HCT116 (cell line): ENCODE measurements at regions not wholly inside any gene's neighbourhood (a gene's known extent, or its start where the extent isn't known, plus 50 kb on each side); places are given as distances from the start of the nearest gene placed in this dataset.

Experiments
- ATAC-seq: fragments of 200-7000 bp; cut with Tn5 transposase; 2 replicates; pipeline ENCODE4 v1.9.1; 2020; ENCODE audit warnings: mild to moderate bottlenecking, moderate library complexity
- BruUV-seq: library from RNA; stranded (reverse); fragments of 400-500 nt; replicated peaks from 2 replicates; lab custom pipeline; 2021; lab: Mats Ljungman, UMichigan
- CTCF ChIA-PET: fragments of 300-600 bp; sonication (Branson Sonifier 250); formaldehyde crosslinking; loops from one replicate; lab custom pipeline; 2021; ENCODE audit warnings: antibody characterized with exemption; lab: Charles Lee
- POLR2A ChIA-PET: fragments of 300-600, 350-600 bp; sonication (Branson Sonifier 250); formaldehyde crosslinking; loops from one replicate; lab custom pipeline; 2021; ENCODE audit warnings: antibody characterized with exemption; lab: Charles Lee
- RAD21 ChIA-PET, 2 experiments: fragments of 300-600 bp; sonication (Branson Sonifier 250); formaldehyde crosslinking; loops; one replicate each; lab custom pipeline; 2023; ENCODE audit warnings: low total read pairs in 2 of 2; ENCODE audit not compliant: uncharacterized antibody in 2 of 2, unreplicated experiment in 2 of 2, low non-redundant PET in 1 of 2; lab: Charles Lee
- DNase-seq: peaks from one replicate; pipeline ENCODE4 v3.0.0-alpha.2; 2010; ENCODE audit warnings: low read depth, low spot score
- H2AFZ ChIP-seq: fragments of 200-600 bp; shearing (Covaris generic), sonication (generic); 2 replicates; pipeline ENCODE4 v1.6.1; 2017; ENCODE audit warnings: low read depth, mixed run types, mixed read lengths, antibody characterized with exemption, low read length; ENCODE audit not compliant: poor library complexity, severe bottlenecking
- H3K27ac ChIP-seq: 2 replicates; pipeline ENCODE4 v1.5.1; 2012; ENCODE audit warnings: low read depth, low read length
- H3K27me3 ChIP-seq: fragments of 200-600 bp; sonication (generic); 2 replicates; pipeline ENCODE4 v1.6.1; 2016; ENCODE audit warnings: mixed run types, low read length, mixed read lengths; ENCODE audit not compliant: insufficient read depth
- H3K36me3 ChIP-seq, 2 experiments: fragments of 200-500 bp in 1 of 2; fragments of 200-600 bp in 1 of 2; sonication (Bioruptor generic) in 1 of 2; sonication (generic) in 1 of 2; 2 replicates each; pipeline versions ENCODE4 v1.5.1 to v1.6.1; 2014 to 2016; ENCODE audit warnings: low read length in 2 of 2, inconsistent platforms in 1 of 2, mixed read lengths in 1 of 2, mixed run types in 1 of 2; ENCODE audit not compliant: insufficient read depth in 2 of 2, control insufficient read depth in 1 of 2
- H3K4me1 ChIP-seq, 2 experiments: fragments of 200-600 bp in 1 of 2; sonication (generic) in 1 of 2; 2 replicates each; pipeline versions ENCODE4 v1.5.1 to v1.6.1; 2012 to 2017; ENCODE audit warnings: low read length in 2 of 2, inconsistent platforms in 1 of 2, mild to moderate bottlenecking in 1 of 2, mixed read lengths in 1 of 2, mixed run types in 1 of 2, moderate library complexity in 1 of 2; ENCODE audit not compliant: insufficient read depth in 2 of 2, control insufficient read depth in 1 of 2
- H3K4me2 ChIP-seq: fragments of 200-600 bp; sonication (generic); 2 replicates; pipeline ENCODE4 v1.6.1; 2017; ENCODE audit warnings: mixed run types, low read length, mixed read lengths
- H3K4me3 ChIP-seq, 2 experiments: fragments of 200-600 bp in 1 of 2; sonication (generic) in 1 of 2; replicated peaks in 1 of 2; 2 replicates each; pipeline ENCODE4 v1.5.1; 2011 to 2016; ENCODE audit warnings: low read length in 2 of 2, control low read depth in 1 of 2, low read depth in 1 of 2, mild to moderate bottlenecking in 1 of 2, mixed read lengths in 1 of 2, mixed run types in 1 of 2
- H3K79me2 ChIP-seq: fragments of 200-600 bp; sonication (generic); 2 replicates; pipeline ENCODE4 v1.6.1; 2017; ENCODE audit warnings: mild to moderate bottlenecking, mixed run types, low read length, moderate library complexity, mixed read lengths; ENCODE audit not compliant: insufficient read depth
- H3K9ac ChIP-seq: fragments of 200-600 bp; sonication (generic); 2 replicates; pipeline ENCODE4 v1.6.1; 2016; ENCODE audit warnings: low read length, mixed read lengths
- H3K9me2 ChIP-seq: fragments of 200-600 bp; sonication (generic), shearing (Covaris generic); 2 replicates; pipeline ENCODE4 v1.6.1; 2017; ENCODE audit warnings: mixed run types, mild to moderate bottlenecking, moderate library complexity; ENCODE audit not compliant: insufficient read depth
- H3K9me3 ChIP-seq, 2 experiments: fragments of 200-500 bp in 1 of 2; fragments of 200-600 bp in 1 of 2; sonication (Bioruptor generic) in 1 of 2; sonication (generic) in 1 of 2; 2 replicates each; pipeline ENCODE4 v1.6.1; 2014 to 2017; ENCODE audit warnings: low read length in 2 of 2, mixed read lengths in 2 of 2, inconsistent platforms in 1 of 2, low read depth in 1 of 2, mild to moderate bottlenecking in 1 of 2, mixed run types in 1 of 2, moderate library complexity in 1 of 2; ENCODE audit not compliant: control insufficient read depth in 1 of 2, insufficient read depth in 1 of 2
- H4K20me1 ChIP-seq: fragments of 200-600 bp; sonication (generic), shearing (Covaris generic); 2 replicates; pipeline ENCODE4 v1.6.1; 2017; ENCODE audit warnings: mixed run types, mild to moderate bottlenecking, moderate library complexity; ENCODE audit not compliant: insufficient read depth
- CBX3 ChIP-seq: IDR thresholded peaks from 2 replicates; pipeline ENCODE4 v1.6.1; 2012; ENCODE audit warnings: low read depth
- EGR1 ChIP-seq: IDR thresholded peaks from 2 replicates; pipeline ENCODE4 v1.6.1; 2012; ENCODE audit warnings: low read depth
- ELF1 ChIP-seq: IDR thresholded peaks from 2 replicates; pipeline ENCODE4 v1.6.1; 2012; ENCODE audit warnings: low read depth, borderline replicate concordance
- EZH2 ChIP-seq: fragments of 200-600 bp; sonication (generic); IDR thresholded peaks from 2 replicates; pipeline ENCODE4 v1.6.1; 2017; ENCODE audit warnings: antibody characterized with exemption, mixed run types
- EZH2phosphoT487 ChIP-seq: fragments of 200-600 bp; IDR thresholded peaks from 2 replicates; pipeline ENCODE4 v1.6.1; 2018; ENCODE audit warnings: antibody characterized with exemption, borderline replicate concordance
- FOSL1 ChIP-seq: IDR thresholded peaks from 2 replicates; pipeline ENCODE4 v1.6.1; 2012; ENCODE audit warnings: low read depth
- JUND ChIP-seq: IDR thresholded peaks from 2 replicates; pipeline ENCODE4 v1.6.1; 2012
- POLR2A ChIP-seq: IDR thresholded peaks from 2 replicates; pipeline ENCODE4 v1.7.0; 2011; ENCODE audit warnings: borderline replicate concordance; ENCODE audit not compliant: insufficient read depth, insufficient read length; ENCODE audit errors: extremely low read depth
- SIN3A ChIP-seq: IDR thresholded peaks from 2 replicates; pipeline ENCODE4 v1.6.1; 2012; ENCODE audit warnings: low read depth
- SP1 ChIP-seq: IDR thresholded peaks from 2 replicates; pipeline ENCODE4 v1.6.1; 2012; ENCODE audit warnings: low read depth
- SRF ChIP-seq: IDR thresholded peaks from 2 replicates; pipeline ENCODE4 v1.6.1; 2012; ENCODE audit warnings: low read depth
- TCF7L2 ChIP-seq: IDR thresholded peaks from 2 replicates; pipeline ENCODE4 v1.7.0; 2011; ENCODE audit warnings: borderline replicate concordance, inconsistent platforms; ENCODE audit not compliant: insufficient read depth, insufficient read length; ENCODE audit errors: extremely low read depth
- YY1 ChIP-seq: IDR thresholded peaks from 2 replicates; pipeline ENCODE4 v1.6.1; 2011; ENCODE audit warnings: low read length, low read depth, moderate library complexity, mild to moderate bottlenecking; ENCODE audit not compliant: insufficient replicate concordance; ENCODE audit errors: extremely low read depth
- ZNF274 ChIP-seq: fragments of 200-500 bp; sonication (Bioruptor generic); IDR thresholded peaks from 2 replicates; pipeline ENCODE4 v1.6.1; 2014; ENCODE audit warnings: mild to moderate bottlenecking, low read depth, low read length, inconsistent platforms
- intact Hi-C: fragments of 100-400 bp; cut with micrococcal nuclease; formaldehyde crosslinking; loops from 2 replicates; pipeline ENCODE4 v1.10.0; 2022
- TF ChIP-seq, protein P1 (sequence below): IDR thresholded peaks from 2 replicates; pipeline ENCODE4 v1.6.1; 2012
- TF ChIP-seq, protein P2 (sequence below): IDR thresholded peaks from 2 replicates; pipeline ENCODE4 v1.6.1; 2012; ENCODE audit warnings: low read depth
- TF ChIP-seq, protein P3 (sequence below): IDR thresholded peaks from 2 replicates; pipeline ENCODE4 v1.6.1; 2011; ENCODE audit warnings: mild to moderate bottlenecking, low read length, moderate library complexity; ENCODE audit not compliant: insufficient replicate concordance; ENCODE audit errors: extremely low read depth
- TF ChIP-seq, protein P4 (sequence below), 3 experiments: fragments of 200-600 bp in 1 of 3; sonication (generic) in 1 of 3; IDR thresholded peaks in 2 of 3; conservative IDR thresholded peaks in 1 of 3; 2 replicates each; pipeline ENCODE4 v1.5.1; 2012 to 2017; ENCODE audit warnings: low read depth in 2 of 3, low read length in 2 of 3, antibody characterized with exemption in 1 of 3, borderline replicate concordance in 1 of 3, control low read depth in 1 of 3, mild to moderate bottlenecking in 1 of 3, mixed read lengths in 1 of 3, mixed run types in 1 of 3, moderate library complexity in 1 of 3; ENCODE audit not compliant: insufficient read depth in 1 of 3

DNA sequence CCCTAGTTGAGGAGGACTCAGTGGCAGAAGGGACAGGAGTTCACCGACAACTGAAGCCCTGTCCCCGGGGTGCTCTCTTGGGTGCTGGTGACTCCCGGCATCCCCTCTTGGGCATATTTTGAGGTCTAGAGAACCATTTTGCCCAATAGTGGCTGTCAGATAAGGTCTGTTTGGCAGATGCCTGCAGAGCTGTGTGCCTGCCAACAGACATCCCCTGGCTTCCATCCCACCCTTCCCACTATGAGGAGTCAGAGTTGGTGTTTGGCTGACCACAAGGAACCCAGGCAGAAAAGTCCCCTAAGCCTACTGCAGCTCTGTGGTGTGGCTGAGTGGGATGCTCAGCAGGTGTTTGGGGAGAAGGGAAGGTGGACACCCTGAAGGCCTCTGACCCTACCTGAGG lies 207.0 kb downstream of the AUH start:
- ChIA-PET RAD21 (no interaction called here), POLR2A (no interaction called here), CTCF (no interaction called here)
- Histone ChIP-seq H3K79me2 (no peaks in the 10 kb centered on the region), H3K4me2 (no peak overlapping the region), H2AFZ (no peak overlapping the region), H3K36me3 (no peaks in the 10 kb centered on the region), H3K4me1 (no peaks in the 10 kb centered on the region), H3K27ac (no peak overlapping the region), H3K4me3 (no peak overlapping the region), H3K9ac (no peak overlapping the region), H3K9me3 (no peaks in the 10 kb centered on the region; a peak in 1 of 4 replicates), H3K9me2 (no peaks in the 10 kb centered on the region), H4K20me1 (no peaks in the 10 kb centered on the region), H3K27me3 (no peaks in the 10 kb centered on the region)
- BruUV-seq, result no TSS peak
- intact Hi-C loops, result no loop called here
- ATAC-seq (no peak), DNase-seq (no peak)
- TF ChIP-seq EZH2, result no peak
- no peak for TF ChIP-seq EGR1
- TF ChIP-seq TCF7L2, result no peak
- TF ChIP-seq, protein P1, sequence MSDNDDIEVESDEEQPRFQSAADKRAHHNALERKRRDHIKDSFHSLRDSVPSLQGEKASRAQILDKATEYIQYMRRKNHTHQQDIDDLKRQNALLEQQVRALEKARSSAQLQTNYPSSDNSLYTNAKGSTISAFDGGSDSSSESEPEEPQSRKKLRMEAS, result no peak
- no peak for TF ChIP-seq JUND
- TF ChIP-seq, protein P2, sequence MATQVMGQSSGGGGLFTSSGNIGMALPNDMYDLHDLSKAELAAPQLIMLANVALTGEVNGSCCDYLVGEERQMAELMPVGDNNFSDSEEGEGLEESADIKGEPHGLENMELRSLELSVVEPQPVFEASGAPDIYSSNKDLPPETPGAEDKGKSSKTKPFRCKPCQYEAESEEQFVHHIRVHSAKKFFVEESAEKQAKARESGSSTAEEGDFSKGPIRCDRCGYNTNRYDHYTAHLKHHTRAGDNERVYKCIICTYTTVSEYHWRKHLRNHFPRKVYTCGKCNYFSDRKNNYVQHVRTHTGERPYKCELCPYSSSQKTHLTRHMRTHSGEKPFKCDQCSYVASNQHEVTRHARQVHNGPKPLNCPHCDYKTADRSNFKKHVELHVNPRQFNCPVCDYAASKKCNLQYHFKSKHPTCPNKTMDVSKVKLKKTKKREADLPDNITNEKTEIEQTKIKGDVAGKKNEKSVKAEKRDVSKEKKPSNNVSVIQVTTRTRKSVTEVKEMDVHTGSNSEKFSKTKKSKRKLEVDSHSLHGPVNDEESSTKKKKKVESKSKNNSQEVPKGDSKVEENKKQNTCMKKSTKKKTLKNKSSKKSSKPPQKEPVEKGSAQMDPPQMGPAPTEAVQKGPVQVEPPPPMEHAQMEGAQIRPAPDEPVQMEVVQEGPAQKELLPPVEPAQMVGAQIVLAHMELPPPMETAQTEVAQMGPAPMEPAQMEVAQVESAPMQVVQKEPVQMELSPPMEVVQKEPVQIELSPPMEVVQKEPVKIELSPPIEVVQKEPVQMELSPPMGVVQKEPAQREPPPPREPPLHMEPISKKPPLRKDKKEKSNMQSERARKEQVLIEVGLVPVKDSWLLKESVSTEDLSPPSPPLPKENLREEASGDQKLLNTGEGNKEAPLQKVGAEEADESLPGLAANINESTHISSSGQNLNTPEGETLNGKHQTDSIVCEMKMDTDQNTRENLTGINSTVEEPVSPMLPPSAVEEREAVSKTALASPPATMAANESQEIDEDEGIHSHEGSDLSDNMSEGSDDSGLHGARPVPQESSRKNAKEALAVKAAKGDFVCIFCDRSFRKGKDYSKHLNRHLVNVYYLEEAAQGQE, result no peak
- no peak for TF ChIP-seq SRF
- TF ChIP-seq, protein P3, sequence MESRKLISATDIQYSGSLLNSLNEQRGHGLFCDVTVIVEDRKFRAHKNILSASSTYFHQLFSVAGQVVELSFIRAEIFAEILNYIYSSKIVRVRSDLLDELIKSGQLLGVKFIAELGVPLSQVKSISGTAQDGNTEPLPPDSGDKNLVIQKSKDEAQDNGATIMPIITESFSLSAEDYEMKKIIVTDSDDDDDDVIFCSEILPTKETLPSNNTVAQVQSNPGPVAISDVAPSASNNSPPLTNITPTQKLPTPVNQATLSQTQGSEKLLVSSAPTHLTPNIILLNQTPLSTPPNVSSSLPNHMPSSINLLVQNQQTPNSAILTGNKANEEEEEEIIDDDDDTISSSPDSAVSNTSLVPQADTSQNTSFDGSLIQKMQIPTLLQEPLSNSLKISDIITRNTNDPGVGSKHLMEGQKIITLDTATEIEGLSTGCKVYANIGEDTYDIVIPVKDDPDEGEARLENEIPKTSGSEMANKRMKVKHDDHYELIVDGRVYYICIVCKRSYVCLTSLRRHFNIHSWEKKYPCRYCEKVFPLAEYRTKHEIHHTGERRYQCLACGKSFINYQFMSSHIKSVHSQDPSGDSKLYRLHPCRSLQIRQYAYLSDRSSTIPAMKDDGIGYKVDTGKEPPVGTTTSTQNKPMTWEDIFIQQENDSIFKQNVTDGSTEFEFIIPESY, result no peak
- TF ChIP-seq CBX3, result no peak
- TF ChIP-seq ELF1, result no peak
- no peak for TF ChIP-seq EZH2phosphoT487
- no peak for TF ChIP-seq SP1
- TF ChIP-seq, protein P4, sequence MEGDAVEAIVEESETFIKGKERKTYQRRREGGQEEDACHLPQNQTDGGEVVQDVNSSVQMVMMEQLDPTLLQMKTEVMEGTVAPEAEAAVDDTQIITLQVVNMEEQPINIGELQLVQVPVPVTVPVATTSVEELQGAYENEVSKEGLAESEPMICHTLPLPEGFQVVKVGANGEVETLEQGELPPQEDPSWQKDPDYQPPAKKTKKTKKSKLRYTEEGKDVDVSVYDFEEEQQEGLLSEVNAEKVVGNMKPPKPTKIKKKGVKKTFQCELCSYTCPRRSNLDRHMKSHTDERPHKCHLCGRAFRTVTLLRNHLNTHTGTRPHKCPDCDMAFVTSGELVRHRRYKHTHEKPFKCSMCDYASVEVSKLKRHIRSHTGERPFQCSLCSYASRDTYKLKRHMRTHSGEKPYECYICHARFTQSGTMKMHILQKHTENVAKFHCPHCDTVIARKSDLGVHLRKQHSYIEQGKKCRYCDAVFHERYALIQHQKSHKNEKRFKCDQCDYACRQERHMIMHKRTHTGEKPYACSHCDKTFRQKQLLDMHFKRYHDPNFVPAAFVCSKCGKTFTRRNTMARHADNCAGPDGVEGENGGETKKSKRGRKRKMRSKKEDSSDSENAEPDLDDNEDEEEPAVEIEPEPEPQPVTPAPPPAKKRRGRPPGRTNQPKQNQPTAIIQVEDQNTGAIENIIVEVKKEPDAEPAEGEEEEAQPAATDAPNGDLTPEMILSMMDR (IDR thresholded peaks at IDR 0.05 in 2 of 3, conservative IDR thresholded peaks at IDR 0.05 in 1 of 3; ENCODE audit: borderline replicate concordance in 1 of 3, insufficient read depth in 1 of 3, low read depth in 2 of 3, low read length in 2 of 3), result no peak
- no peak for TF ChIP-seq FOSL1
- TF ChIP-seq POLR2A, result no peak
- TF ChIP-seq ZNF274, result no peak
- TF ChIP-seq SIN3A, result no peak
- no peak for TF ChIP-seq YY1
